Calu3 (cell line): ENCODE measurements at regions not wholly inside any gene's neighbourhood (a gene's known extent, or its start where the extent isn't known, plus 50 kb on each side); places are given as distances from the start of the nearest gene placed in this dataset.

Experiments
- BruUV-seq: library from RNA; stranded (reverse); fragments of 400-500 nt; replicated peaks from 2 replicates; lab custom pipeline; 2021; lab: Mats Ljungman, UMichigan
- CTCF ChIA-PET: fragments of 300-600 bp; sonication (Branson Sonifier 250); formaldehyde crosslinking; loops from one replicate; lab custom pipeline; 2022; ENCODE audit warnings: antibody characterized with exemption; lab: Charles Lee
- DNase-seq: peaks from one replicate; pipeline ENCODE4 v3.0.0; 2022
- H3K27ac Mint-ChIP-seq: one replicate; pipeline ENCODE4 v1.8.0; 2022; ENCODE audit warnings: mixed read lengths; ENCODE audit not compliant: unreplicated experiment
- H3K27me3 Mint-ChIP-seq: one replicate; pipeline ENCODE4 v1.8.0; 2022; ENCODE audit warnings: mixed read lengths; ENCODE audit not compliant: unreplicated experiment
- H3K36me3 Mint-ChIP-seq: one replicate; pipeline ENCODE4 v1.8.0; 2022; ENCODE audit warnings: mild to moderate bottlenecking, moderate library complexity, mixed read lengths; ENCODE audit not compliant: insufficient read depth, unreplicated experiment
- H3K4me1 Mint-ChIP-seq: one replicate; pipeline ENCODE4 v1.8.0; 2022; ENCODE audit warnings: mild to moderate bottlenecking, low read depth, mixed read lengths; ENCODE audit not compliant: unreplicated experiment
- H3K4me3 Mint-ChIP-seq: one replicate; pipeline ENCODE4 v1.8.0; 2022; ENCODE audit warnings: mild to moderate bottlenecking, low read depth, moderate library complexity, mixed read lengths; ENCODE audit not compliant: unreplicated experiment
- H3K9me3 Mint-ChIP-seq: one replicate; pipeline ENCODE4 v1.8.0; 2022; ENCODE audit warnings: low read depth, mixed read lengths; ENCODE audit not compliant: unreplicated experiment
- CTCF ChIP-seq: fragments of 200-600 bp; IDR thresholded peaks from one replicate; pipeline ENCODE4 v1.8.0; 2022; ENCODE audit warnings: antibody characterized with exemption; ENCODE audit not compliant: unreplicated experiment
- intact Hi-C: fragments of 100-400 bp; cut with micrococcal nuclease; formaldehyde crosslinking; loops from one replicate; pipeline ENCODE4 v1.10.0; 2022; ENCODE audit not compliant: unreplicated experiment

- no TSS peak for BruUV-seq
- H3K9me3 Mint-ChIP-seq: no peaks in the 10 kb centered on the region
- DNase-seq: no peak
- no peaks in the 10 kb centered on the region for H3K36me3 Mint-ChIP-seq
- CTCF ChIA-PET: no interaction called here
- H3K4me3 Mint-ChIP-seq: no peak overlapping the region
- intact Hi-C loops: no loop called here
- peaks cover 98% of the 10 kb centered on the region for H3K27me3 Mint-ChIP-seq
- TF ChIP-seq CTCF: no peak
- no peak overlapping the region for H3K27ac Mint-ChIP-seq
- no peaks in the 10 kb centered on the region for H3K4me1 Mint-ChIP-seq
Measured at GRCh38 chr7:45242261-45242660, 84.7 kb downstream of the RAMP3 start.

GRCh38 chr7:45242698-45243097 lies 85.1 kb downstream of the RAMP3 start:
- Mint-ChIP-seq H3K9me3 (no peaks in the 10 kb centered on the region), H3K36me3 (no peaks in the 10 kb centered on the region), H3K4me3 (no peak overlapping the region), H3K4me1 (no peaks in the 10 kb centered on the region), H3K27me3 (peaks cover 100% of the 10 kb centered on the region), H3K27ac (no peak overlapping the region)
- CTCF ChIA-PET: no interaction called here
- no peak for DNase-seq
- intact Hi-C loops: no loop called here
- BruUV-seq: no TSS peak
- no peak for TF ChIP-seq CTCF

GRCh38 chr7:45244981-45245380 lies 87.4 kb downstream of the RAMP3 start:
- TF ChIP-seq CTCF: no peak
- no peak for DNase-seq
- no TSS peak for BruUV-seq
- CTCF ChIA-PET: interaction anchor here (0.5 kb wide), 1 partner anchor 19 kb away, joined by 3 read pairs; no protein-coding TSS in a partner anchor
- H3K36me3 Mint-ChIP-seq: no peaks in the 10 kb centered on the region
- H3K27ac Mint-ChIP-seq: no peak overlapping the region
- H3K4me3 Mint-ChIP-seq: no peak overlapping the region
- peaks cover 82% of the 10 kb centered on the region for H3K27me3 Mint-ChIP-seq
- intact Hi-C loops: no loop called here
- H3K9me3 Mint-ChIP-seq: no peaks in the 10 kb centered on the region
- no peaks in the 10 kb centered on the region for H3K4me1 Mint-ChIP-seq

- Mint-ChIP-seq H3K27me3 (peaks cover 76% of the 10 kb centered on the region), H3K4me3 (no peak overlapping the region), H3K36me3 (no peaks in the 10 kb centered on the region), H3K27ac (no peak overlapping the region), H3K9me3 (no peaks in the 10 kb centered on the region), H3K4me1 (no peaks in the 10 kb centered on the region)
- intact Hi-C loops: no loop called here
- no peak for DNase-seq
- BruUV-seq: no TSS peak
- CTCF ChIA-PET: interaction anchor here (0.8 to 1.3 kb wide), 3 partner anchors 9 to 28 kb away, joined by 3 read pairs; no protein-coding TSS in a partner anchor
- no peak for TF ChIP-seq CTCF
Measured at GRCh38 chr7:45246339-45246738, 88.7 kb downstream of the RAMP3 start.
